Body of pancreas (tissue), 4 donors: ENCODE measurements at regions not wholly inside any gene's neighbourhood (a gene's known extent, or its start where the extent isn't known, plus 50 kb on each side); places are given as distances from the start of the nearest gene placed in this dataset.

Source experiments
- ATAC-seq: fragments of 150-250 bp; one replicate; pipeline ENCODE4 v1.9.1; 2016
- DNase-seq, 4 donors: peaks; one replicate each; pipeline ENCODE4 v3.0.0-alpha.2; 2019
- H3K27ac ChIP-seq, 4 donors: fragments of 200-600 bp; sonication (generic); 1 replicate in 3 of 4; 2 replicates in 1 of 4; pipeline versions ENCODE4 v1.5.1 to v1.6.1; 2016 to 2019; ENCODE audit warnings: mild to moderate bottlenecking in 1 of 4, mixed read lengths in 1 of 4, moderate library complexity in 1 of 4
- H3K27me3 ChIP-seq, 2 donors: fragments of 200-600 bp; sonication (generic); one replicate each; pipeline ENCODE4 v1.6.0; 2016; ENCODE audit warnings: mild to moderate bottlenecking in 1 of 2
- H3K36me3 ChIP-seq, 2 donors: fragments of 200-600 bp; sonication (generic); replicated peaks in 1 of 2; 2 replicates each; pipeline ENCODE4 v1.5.1; 2016; ENCODE audit warnings: low read depth in 2 of 2; ENCODE audit not compliant: insufficient read depth in 1 of 2
- H3K4me1 ChIP-seq: fragments of 200-600 bp; sonication (generic); one replicate; pipeline ENCODE4 v1.6.0; 2016
- H3K4me3 ChIP-seq, 2 donors: fragments of 200-600 bp; sonication (generic); 1 replicate in 1 of 2; 2 replicates in 1 of 2; pipeline ENCODE4 v1.5.1; 2016 to 2019
- H3K9me3 ChIP-seq, 3 donors: fragments of 200-600 bp; sonication (generic); 1 replicate in 2 of 3; 2 replicates in 1 of 3; pipeline ENCODE4 v1.5.1; 2016
- POLR2A ChIP-seq, 3 donors: fragments of 450-650 bp; IDR thresholded peaks; one replicate each; pipeline ENCODE4 v1.6.1; 2016; ENCODE audit warnings: antibody characterized with exemption in 3 of 3, mild to moderate bottlenecking in 2 of 3
- WGBS, 2 donors: methylation state at CpG; one replicate each; pipeline ENCODE4 v1.1.5; 2017; 5-methylcytosine and 5-hydroxymethylcytosine counted together
- intact Hi-C: fragments of 100-400 bp; cut with DNase I; formaldehyde crosslinking; loops from one replicate; pipeline ENCODE4 v1.15.1; 2023
- TF ChIP-seq, protein P1 (sequence below), 7 experiments: fragments of 450-650 bp in 4 of 7; fragments of 200-600 bp in 3 of 7; sonication (generic) in 3 of 7; IDR thresholded peaks; one replicate each; pipeline ENCODE4 v1.5.1; 2016 to 2019; ENCODE audit warnings: antibody characterized with exemption in 7 of 7

DNA sequence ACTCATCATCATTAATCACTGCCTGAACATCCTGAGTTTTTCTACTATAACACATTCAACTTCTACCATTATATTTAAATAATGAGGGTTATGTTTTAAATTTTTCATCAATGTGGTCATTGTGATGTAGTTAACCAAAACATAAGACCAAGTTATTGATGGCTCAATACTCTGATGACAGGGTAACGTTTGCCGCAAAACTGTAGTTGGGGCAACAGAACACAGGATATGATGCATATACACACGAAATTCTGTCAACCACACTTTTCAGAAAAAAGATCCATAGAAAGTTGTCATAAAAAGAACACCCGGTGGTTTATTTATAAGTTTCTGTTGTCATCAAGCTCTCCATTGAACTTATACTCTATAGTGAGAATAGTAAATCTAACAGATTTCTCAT, 121.7 kb upstream of the COL11A1 start:
- Histone ChIP-seq H3K27ac (no peak overlapping the region), H3K27me3 (no peaks in the 10 kb centered on the region), H3K36me3 (no peaks in the 10 kb centered on the region), H3K4me3 (no peak overlapping the region), H3K9me3 (no peaks in the 10 kb centered on the region), H3K4me1 (no peaks in the 10 kb centered on the region)
- 66 to 72% methylated on average over 4 of the region's 4 CpGs for WGBS, 2 donors
- ATAC-seq: no peak
- no peak for TF ChIP-seq POLR2A (IDR thresholded peaks at IDR 0.05)
- TF ChIP-seq, protein P1, sequence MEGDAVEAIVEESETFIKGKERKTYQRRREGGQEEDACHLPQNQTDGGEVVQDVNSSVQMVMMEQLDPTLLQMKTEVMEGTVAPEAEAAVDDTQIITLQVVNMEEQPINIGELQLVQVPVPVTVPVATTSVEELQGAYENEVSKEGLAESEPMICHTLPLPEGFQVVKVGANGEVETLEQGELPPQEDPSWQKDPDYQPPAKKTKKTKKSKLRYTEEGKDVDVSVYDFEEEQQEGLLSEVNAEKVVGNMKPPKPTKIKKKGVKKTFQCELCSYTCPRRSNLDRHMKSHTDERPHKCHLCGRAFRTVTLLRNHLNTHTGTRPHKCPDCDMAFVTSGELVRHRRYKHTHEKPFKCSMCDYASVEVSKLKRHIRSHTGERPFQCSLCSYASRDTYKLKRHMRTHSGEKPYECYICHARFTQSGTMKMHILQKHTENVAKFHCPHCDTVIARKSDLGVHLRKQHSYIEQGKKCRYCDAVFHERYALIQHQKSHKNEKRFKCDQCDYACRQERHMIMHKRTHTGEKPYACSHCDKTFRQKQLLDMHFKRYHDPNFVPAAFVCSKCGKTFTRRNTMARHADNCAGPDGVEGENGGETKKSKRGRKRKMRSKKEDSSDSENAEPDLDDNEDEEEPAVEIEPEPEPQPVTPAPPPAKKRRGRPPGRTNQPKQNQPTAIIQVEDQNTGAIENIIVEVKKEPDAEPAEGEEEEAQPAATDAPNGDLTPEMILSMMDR (IDR thresholded peaks at IDR 0.05): no peak
- DNase-seq: no peak
- intact Hi-C loops: no loop called here

DNA sequence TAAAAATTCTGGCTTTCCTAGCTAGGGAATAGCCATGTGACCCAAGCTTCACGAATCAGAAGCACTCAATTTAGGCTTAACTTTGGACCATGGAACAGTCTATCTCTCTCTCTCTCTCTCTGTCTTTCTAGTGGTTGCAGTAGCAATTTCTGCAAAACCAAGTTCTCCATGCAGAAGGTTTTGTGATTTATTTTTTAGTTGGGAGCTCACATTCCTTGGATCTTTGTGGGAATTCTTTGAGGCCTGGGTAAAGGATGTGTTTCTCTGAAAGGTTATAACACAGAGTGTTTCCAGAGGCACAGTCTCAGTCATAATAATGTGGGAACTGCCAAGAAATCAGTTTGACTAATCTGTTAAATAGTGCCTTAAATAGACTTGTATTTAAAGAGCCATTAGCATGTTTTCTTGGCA, 112.3 kb upstream of the COL11A1 start:
- H3K4me3 ChIP-seq: no peak overlapping the region
- H3K9me3 ChIP-seq: no peaks in the 10 kb centered on the region
- TF ChIP-seq, protein P1 (IDR thresholded peaks at IDR 0.05): no peak
- no peak for TF ChIP-seq POLR2A (IDR thresholded peaks at IDR 0.05)
- H3K27ac ChIP-seq: no peak overlapping the region
- H3K27me3 ChIP-seq: no peaks in the 10 kb centered on the region
- DNase-seq: no peak
- 16 to 31% methylated on average over 1 of the region's 1 CpG for WGBS, 2 donors
- intact Hi-C loops: no loop called here
- peaks cover 5% of the 10 kb centered on the region for H3K4me1 ChIP-seq
- H3K36me3 ChIP-seq: no peaks in the 10 kb centered on the region
- ATAC-seq: no peak

DNA sequence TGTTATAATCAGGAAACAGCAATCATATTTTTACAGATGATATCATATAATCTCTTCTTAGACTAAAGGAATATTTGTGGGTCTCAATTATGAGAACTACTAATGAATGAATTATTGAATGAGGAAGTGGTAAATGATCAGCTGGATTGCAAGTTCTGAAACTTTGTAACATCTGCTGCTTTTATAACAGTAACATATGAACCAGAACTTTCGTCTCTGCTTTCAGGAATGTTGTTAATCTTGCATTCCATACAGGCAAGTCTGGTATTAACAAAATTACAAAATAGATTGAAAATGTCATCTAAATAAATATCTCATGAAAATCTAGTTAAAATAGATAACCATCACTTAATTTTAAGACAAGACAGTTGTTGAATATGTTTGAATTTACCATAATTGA, 110.5 kb upstream of the COL11A1 start:
- no peak for TF ChIP-seq POLR2A (IDR thresholded peaks at IDR 0.05)
- TF ChIP-seq, protein P1 (IDR thresholded peaks at IDR 0.05): no peak
- no peak overlapping the region for H3K4me3 ChIP-seq
- H3K4me1 ChIP-seq: peaks cover 5% of the 10 kb centered on the region
- no peaks in the 10 kb centered on the region for H3K36me3 ChIP-seq
- no peaks in the 10 kb centered on the region for H3K9me3 ChIP-seq
- no peak overlapping the region for H3K27ac ChIP-seq
- H3K27me3 ChIP-seq: no peaks in the 10 kb centered on the region
- WGBS, 2 donors: 40 to 53% methylated on average over 1 of the region's 1 CpG
- intact Hi-C loops: no loop called here
- DNase-seq (no peak), ATAC-seq (no peak)

DNA sequence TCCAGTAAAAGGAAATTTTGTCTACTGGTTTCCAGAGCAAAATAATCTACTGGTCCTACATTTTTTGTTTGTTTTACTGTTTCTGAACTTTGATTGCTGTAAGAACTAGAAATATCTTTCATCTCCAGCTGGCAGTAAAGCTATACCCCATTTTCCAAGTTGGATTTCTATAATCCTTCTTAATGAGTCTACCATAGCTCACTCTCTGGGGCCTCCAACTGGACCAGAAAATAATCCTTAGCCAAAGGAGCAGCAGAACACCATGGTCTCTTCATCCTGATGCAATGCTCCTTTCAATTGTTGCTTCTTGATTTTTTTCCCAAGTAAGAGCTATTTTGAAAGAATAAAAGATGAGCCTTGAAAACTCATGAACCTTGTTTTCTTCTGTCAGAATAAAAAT, 110.0 kb upstream of the COL11A1 start:
- DNase-seq (no peak), ATAC-seq (no peak)
- H3K36me3 ChIP-seq: no peaks in the 10 kb centered on the region
- intact Hi-C loops: no loop called here
- no peak overlapping the region for H3K27ac ChIP-seq
- TF ChIP-seq POLR2A (IDR thresholded peaks at IDR 0.05): no peak
- peaks cover 5% of the 10 kb centered on the region for H3K4me1 ChIP-seq
- no peaks in the 10 kb centered on the region for H3K9me3 ChIP-seq
- H3K4me3 ChIP-seq: no peak overlapping the region
- no peaks in the 10 kb centered on the region for H3K27me3 ChIP-seq

DNA sequence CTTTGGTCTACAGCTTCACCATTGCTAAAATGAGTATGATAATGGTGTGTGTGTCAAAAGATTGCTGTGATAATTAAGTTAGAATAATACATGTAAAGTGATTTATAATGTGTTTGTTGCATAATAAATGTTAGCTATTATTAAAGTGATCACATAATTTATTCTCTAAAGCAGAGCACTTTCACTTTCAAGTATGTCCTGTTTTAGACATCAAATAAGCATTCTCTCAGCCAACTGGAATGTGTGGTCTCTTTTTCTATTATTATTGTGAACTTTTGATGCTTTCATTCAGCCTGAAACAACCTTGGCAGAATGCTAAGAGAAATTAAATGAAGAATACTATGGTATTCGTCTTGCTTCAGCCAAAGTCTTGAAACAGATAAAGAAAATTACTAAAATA, 102.8 kb upstream of the COL11A1 start:
- WGBS, 2 donors: 24 to 30% methylated on average over 1 of the region's 1 CpG
- no peak overlapping the region for H3K4me3 ChIP-seq
- H3K27me3 ChIP-seq: no peaks in the 10 kb centered on the region
- intact Hi-C loops: no loop called here
- TF ChIP-seq, protein P1 (IDR thresholded peaks at IDR 0.05): no peak
- no peak for TF ChIP-seq POLR2A (IDR thresholded peaks at IDR 0.05)
- no peak overlapping the region for H3K27ac ChIP-seq
- no peaks in the 10 kb centered on the region for H3K36me3 ChIP-seq
- ATAC-seq: no peak
- H3K9me3 ChIP-seq: no peaks in the 10 kb centered on the region
- no peak for DNase-seq
- H3K4me1 ChIP-seq: no peaks in the 10 kb centered on the region
